Lower leg skin (tissue), 4 donors: ENCODE measurements at regions not wholly inside any gene's neighbourhood (a gene's known extent, or its start where the extent isn't known, plus 50 kb on each side); places are given as distances from the start of the nearest gene placed in this dataset.

ENCODE experiments used
- DNase-seq, 2 donors: peaks; one replicate each; pipeline ENCODE4 v3.0.0-alpha.2; 2019; ENCODE audit warnings: low spot score in 2 of 2
- H3K4me3 ChIP-seq: fragments of 200-600 bp; sonication (generic); 2 replicates; pipeline ENCODE4 v1.5.1; 2017; ENCODE audit warnings: mild to moderate bottlenecking, low read depth; ENCODE audit not compliant: poor library complexity, severe bottlenecking
- CTCF ChIP-seq, 3 donors: fragments of 450-650 bp; IDR thresholded peaks; one replicate each; pipeline ENCODE4 v1.5.1; 2016; ENCODE audit warnings: antibody characterized with exemption in 3 of 3, mild to moderate bottlenecking in 3 of 3, moderate library complexity in 2 of 3
- POLR2A ChIP-seq, 2 donors: fragments of 450-650 bp; IDR thresholded peaks; one replicate each; pipeline ENCODE4 v1.6.1; 2016 to 2017; ENCODE audit warnings: antibody characterized with exemption in 2 of 2, mild to moderate bottlenecking in 1 of 2, moderate library complexity in 1 of 2
- WGBS, 2 donors: methylation state at CpG; one replicate each; pipeline ENCODE4 v1.1.5; 2018; 5-methylcytosine and 5-hydroxymethylcytosine counted together
- intact Hi-C: fragments of 100-400 bp; cut with DNase I; formaldehyde crosslinking; loops from one replicate; pipeline ENCODE4 v1.15.0; 2023; ENCODE audit warnings: low total_unique reads

- intact Hi-C loops: no loop called here
- DNase-seq: no peak
- 55 to 65% methylated on average over 5 of the region's 5 CpGs for WGBS, 2 donors
- TF ChIP-seq POLR2A (IDR thresholded peaks at IDR 0.05) (no peak), CTCF (IDR thresholded peaks at IDR 0.05) (no peak)
- no peak overlapping the region for H3K4me3 ChIP-seq
These were observed 110.1 kb upstream of the KLF6 start for GRCh38 chr10:3895045-3895631.

GRCh38 chr10:3893901-3894563 is 109.0 kb upstream of the KLF6 start:
- TF ChIP-seq CTCF (IDR thresholded peaks at IDR 0.05) (no peak), POLR2A (IDR thresholded peaks at IDR 0.05) (no peak)
- 90 to 92% methylated on average over 10 of the region's 10 CpGs for WGBS, 2 donors
- no peak overlapping the region for H3K4me3 ChIP-seq
- no peak for DNase-seq
- intact Hi-C loops: no loop called here

GRCh38 chr10:3892440-3893425 is 107.7 kb upstream of the KLF6 start:
- no peak for TF ChIP-seq POLR2A (IDR thresholded peaks at IDR 0.05)
- no peak for TF ChIP-seq CTCF (IDR thresholded peaks at IDR 0.05)
- no peak for DNase-seq
- no peak overlapping the region for H3K4me3 ChIP-seq
- WGBS, 2 donors: 49 to 78% methylated on average over 9 of the region's 9 CpGs
- intact Hi-C loops: no loop called here

GRCh38 chr10:3891396-3891795 is 106.4 kb upstream of the KLF6 start:
- DNase-seq: no peak
- TF ChIP-seq POLR2A (IDR thresholded peaks at IDR 0.05) (no peak), CTCF (IDR thresholded peaks at IDR 0.05) (no peak)
- no peak overlapping the region for H3K4me3 ChIP-seq
- 94% methylated on average over 3 of the region's 3 CpGs for WGBS, 2 donors
- intact Hi-C loops: no loop called here

GRCh38 chr10:3890602-3891352 is 105.8 kb upstream of the KLF6 start:
- intact Hi-C loops: no loop called here
- no peak overlapping the region for H3K4me3 ChIP-seq
- no peak for DNase-seq
- 90 to 93% methylated on average over 14 of the region's 14 CpGs for WGBS, 2 donors
- TF ChIP-seq POLR2A (IDR thresholded peaks at IDR 0.05) (no peak), CTCF (IDR thresholded peaks at IDR 0.05) (no peak)
